OCI-LY7 (cell line): ENCODE measurements at regions not wholly inside any gene's neighbourhood (a gene's known extent, or its start where the extent isn't known, plus 50 kb on each side); places are given as distances from the start of the nearest gene placed in this dataset.

Source experiments
- EZH2phosphoT487 ChIP-seq: fragments of 200-600 bp; sonication (generic); IDR thresholded peaks from 2 replicates; pipeline ENCODE4 v1.6.1; 2018; ENCODE audit warnings: low read depth, borderline replicate concordance, mild to moderate bottlenecking, mixed run types, antibody characterized with exemption, low read length, moderate library complexity, mixed read lengths
- TF ChIP-seq, protein P1 (sequence below): fragments of 200-600 bp; sonication (generic); conservative IDR thresholded peaks from 2 replicates; pipeline ENCODE4 v1.5.1; 2014; ENCODE audit warnings: mild to moderate bottlenecking, antibody characterized with exemption, low read length, moderate library complexity, mixed read lengths

DNA sequence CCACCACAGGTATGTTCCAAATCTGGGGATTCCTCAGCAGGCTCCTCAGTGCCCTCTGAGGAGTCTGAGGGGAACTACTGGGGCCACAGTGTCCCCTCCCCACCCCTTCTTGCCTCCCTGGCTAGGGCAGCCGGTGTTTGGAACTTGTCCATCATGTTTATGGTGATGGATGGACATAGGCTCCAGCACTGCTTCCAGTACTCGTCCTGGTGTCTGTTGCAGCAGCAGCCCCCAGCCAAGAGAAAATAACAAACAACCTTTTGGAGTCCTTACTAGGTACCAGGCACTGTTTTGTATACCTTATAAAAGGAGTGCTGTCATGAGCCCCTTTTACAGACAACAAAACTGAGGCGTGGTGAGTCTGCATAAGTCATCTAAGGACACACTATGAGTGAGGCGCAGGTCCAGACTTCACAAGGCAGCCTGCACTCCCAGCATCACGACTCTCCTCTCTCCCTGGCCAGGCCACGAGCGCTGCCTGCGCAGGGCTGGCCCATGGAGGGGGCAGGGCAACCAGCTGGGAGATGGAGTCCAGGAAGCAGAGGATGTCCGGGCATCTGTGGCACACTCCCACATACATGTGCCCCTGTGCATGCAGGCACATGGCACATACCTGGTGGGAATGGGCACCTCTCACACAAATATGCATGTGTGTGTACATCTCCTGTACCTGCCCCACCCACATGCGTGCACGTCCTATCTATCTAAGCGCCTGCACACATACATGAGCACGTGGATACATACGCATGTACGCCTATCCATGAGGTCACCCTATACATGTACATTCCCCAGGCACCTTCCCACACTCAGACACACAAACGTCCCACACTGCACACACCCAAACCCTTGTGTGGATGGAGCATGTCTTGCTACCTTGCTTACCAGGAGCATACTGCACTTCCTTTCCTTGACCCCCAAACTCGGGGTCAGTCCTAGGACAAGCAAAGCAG lies 152.7 kb downstream of the VEGFA start:
- TF ChIP-seq, protein P1, sequence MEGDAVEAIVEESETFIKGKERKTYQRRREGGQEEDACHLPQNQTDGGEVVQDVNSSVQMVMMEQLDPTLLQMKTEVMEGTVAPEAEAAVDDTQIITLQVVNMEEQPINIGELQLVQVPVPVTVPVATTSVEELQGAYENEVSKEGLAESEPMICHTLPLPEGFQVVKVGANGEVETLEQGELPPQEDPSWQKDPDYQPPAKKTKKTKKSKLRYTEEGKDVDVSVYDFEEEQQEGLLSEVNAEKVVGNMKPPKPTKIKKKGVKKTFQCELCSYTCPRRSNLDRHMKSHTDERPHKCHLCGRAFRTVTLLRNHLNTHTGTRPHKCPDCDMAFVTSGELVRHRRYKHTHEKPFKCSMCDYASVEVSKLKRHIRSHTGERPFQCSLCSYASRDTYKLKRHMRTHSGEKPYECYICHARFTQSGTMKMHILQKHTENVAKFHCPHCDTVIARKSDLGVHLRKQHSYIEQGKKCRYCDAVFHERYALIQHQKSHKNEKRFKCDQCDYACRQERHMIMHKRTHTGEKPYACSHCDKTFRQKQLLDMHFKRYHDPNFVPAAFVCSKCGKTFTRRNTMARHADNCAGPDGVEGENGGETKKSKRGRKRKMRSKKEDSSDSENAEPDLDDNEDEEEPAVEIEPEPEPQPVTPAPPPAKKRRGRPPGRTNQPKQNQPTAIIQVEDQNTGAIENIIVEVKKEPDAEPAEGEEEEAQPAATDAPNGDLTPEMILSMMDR = no peak
- no peak for TF ChIP-seq EZH2phosphoT487
